NB4 (cell line): ENCODE measurements at regions not wholly inside any gene's neighbourhood (a gene's known extent, or its start where the extent isn't known, plus 50 kb on each side); places are given as distances from the start of the nearest gene placed in this dataset.

Experiments
- CTCF ChIP-seq: IDR thresholded peaks from one replicate; pipeline ENCODE4 v1.5.1; 2012; ENCODE audit warnings: low read depth, low read length
- MAX ChIP-seq: IDR thresholded peaks from 2 replicates; pipeline ENCODE4 v1.6.1; 2011; ENCODE audit warnings: low read depth, low read length
- MYC ChIP-seq: IDR thresholded peaks from 2 replicates; pipeline ENCODE4 v1.6.1; 2011; ENCODE audit warnings: low read depth, low read length
- POLR2A ChIP-seq: IDR thresholded peaks from 2 replicates; pipeline ENCODE4 v1.6.1; 2011; ENCODE audit warnings: mild to moderate bottlenecking; ENCODE audit not compliant: insufficient read length; ENCODE audit errors: extremely low read depth

- TF ChIP-seq CTCF (no peak), POLR2A (no peak), MAX (no peak), MYC (no peak)
These were observed 782.2 kb downstream of the VGLL3 start for GRCh38 chr3:86208772-86209171.
